ENCODE measurements at regions not wholly inside any gene's neighbourhood (a gene's known extent, or its start where the extent isn't known, plus 50 kb on each side); places are given as distances from the start of the nearest gene placed in this dataset.
"Not testable (repeated sequence)": the region's sequence is repeated elsewhere in the genome, so short reads cannot be mapped to it uniquely, and the experiment has no call there.

DNA sequence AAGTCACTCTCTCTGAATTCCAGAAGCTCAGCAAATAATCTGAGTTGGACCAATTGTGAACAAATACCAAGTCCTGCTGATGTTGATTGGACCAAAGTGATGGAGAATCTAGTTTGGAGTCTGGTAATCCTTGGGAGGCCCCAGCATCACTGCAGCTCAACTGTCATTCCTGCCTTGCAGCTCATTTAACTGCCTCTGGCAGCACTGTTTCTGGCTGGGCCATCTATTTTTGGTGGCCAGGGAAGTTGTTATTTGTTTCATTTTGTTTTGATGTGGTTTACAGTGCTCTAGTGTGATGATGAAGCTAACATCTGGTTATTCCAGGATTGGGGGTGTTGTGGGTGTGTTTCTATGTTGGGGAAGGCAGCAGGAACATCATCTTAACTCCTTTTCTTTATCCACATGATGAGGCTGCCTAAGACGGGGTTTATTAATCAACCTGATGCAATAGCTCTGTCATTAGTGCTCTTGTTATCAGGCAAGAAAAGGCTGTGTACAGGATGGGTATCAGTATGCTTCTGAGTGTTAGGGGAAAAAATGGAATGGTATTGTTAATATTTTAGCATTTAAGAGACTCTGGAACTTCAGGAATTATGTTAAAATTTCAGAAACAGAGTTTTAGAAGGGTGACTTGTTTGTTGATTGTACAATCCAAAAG, 91.7 kb upstream of the SEC22B start:
- TF ChIP-seq, protein P1, sequence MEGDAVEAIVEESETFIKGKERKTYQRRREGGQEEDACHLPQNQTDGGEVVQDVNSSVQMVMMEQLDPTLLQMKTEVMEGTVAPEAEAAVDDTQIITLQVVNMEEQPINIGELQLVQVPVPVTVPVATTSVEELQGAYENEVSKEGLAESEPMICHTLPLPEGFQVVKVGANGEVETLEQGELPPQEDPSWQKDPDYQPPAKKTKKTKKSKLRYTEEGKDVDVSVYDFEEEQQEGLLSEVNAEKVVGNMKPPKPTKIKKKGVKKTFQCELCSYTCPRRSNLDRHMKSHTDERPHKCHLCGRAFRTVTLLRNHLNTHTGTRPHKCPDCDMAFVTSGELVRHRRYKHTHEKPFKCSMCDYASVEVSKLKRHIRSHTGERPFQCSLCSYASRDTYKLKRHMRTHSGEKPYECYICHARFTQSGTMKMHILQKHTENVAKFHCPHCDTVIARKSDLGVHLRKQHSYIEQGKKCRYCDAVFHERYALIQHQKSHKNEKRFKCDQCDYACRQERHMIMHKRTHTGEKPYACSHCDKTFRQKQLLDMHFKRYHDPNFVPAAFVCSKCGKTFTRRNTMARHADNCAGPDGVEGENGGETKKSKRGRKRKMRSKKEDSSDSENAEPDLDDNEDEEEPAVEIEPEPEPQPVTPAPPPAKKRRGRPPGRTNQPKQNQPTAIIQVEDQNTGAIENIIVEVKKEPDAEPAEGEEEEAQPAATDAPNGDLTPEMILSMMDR (conservative IDR thresholded peaks at IDR 0.05; ENCODE audit: low read length), result not testable (repeated sequence)
- TF ChIP-seq EZH2phosphoT487 (IDR thresholded peaks at IDR 0.05; ENCODE audit: borderline replicate concordance), result not testable (repeated sequence)

All from Loucy (cell line).